ENCODE measurements at regions not wholly inside any gene's neighbourhood (a gene's known extent, or its start where the extent isn't known, plus 50 kb on each side); places are given as distances from the start of the nearest gene placed in this dataset.
A peak's percentile ranks its signal among the peaks of the same experiment; 100 is the strongest.

DNA sequence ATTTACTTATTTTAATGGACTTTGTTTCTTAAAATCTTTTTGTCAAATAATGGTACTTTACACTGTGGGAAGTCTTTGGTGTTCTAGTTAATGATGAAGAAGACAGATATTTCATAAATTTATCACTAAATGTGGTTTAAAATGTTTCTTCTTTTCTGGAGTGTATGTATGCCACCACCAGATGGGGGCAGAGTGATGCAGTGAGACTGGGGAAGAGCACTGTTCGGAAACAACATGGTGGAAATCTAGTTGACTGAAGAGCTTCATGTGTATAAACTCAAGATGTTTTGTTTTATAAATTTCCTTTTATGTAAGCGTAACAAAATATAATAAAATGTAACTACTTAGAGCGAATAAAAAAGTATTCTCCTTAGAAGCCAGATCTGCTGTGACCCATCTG lies 195.1 kb downstream of the KCNE4 start:
- H3K18ac ChIP-seq (ENCODE audit: low read depth, low read length) = no peak overlapping the region
- POLR2A ChIA-PET (ENCODE audit: unreplicated experiment) = no interaction called here
- H2AK5ac ChIP-seq (ENCODE audit: low read depth, low read length) = no peak overlapping the region
- H2AK9ac ChIP-seq (replicated peaks; ENCODE audit: low read depth, low read length, poor library complexity) = no peak overlapping the region
- no peak overlapping the region for H2BK5ac ChIP-seq (ENCODE audit: low read depth, low read length, poor library complexity, severe bottlenecking)
- no peak overlapping the region for H3K14ac ChIP-seq (replicated peaks; ENCODE audit: low read depth, low read length)
- no peaks in the 10 kb centered on the region for H3K27me3 ChIP-seq (ENCODE audit: control insufficient read depth, insufficient read depth, low read length)
- no peaks in the 10 kb centered on the region for H3K79me1 ChIP-seq (ENCODE audit: low read depth in 1 of 2, low read length in 2 of 2)
- no peaks in the 10 kb centered on the region for H3K36me3 ChIP-seq (ENCODE audit: control insufficient read depth, insufficient read depth, low read length)
- CTCF ChIA-PET = interaction anchor here (0.6 to 2.4 kb wide), 5 partner anchors 13 to 550 kb away, joined by 3 to 6 read pairs (median 5); partner anchors contain the start of gene SCG2
- no peak overlapping the region for H2BK15ac ChIP-seq (ENCODE audit: low read depth, low read length)
- intact Hi-C loops (cut with micrococcal nuclease) = loop anchor here (1.0 to 10.0 kb wide), 2 partner anchors 358 to 551 kb away; partner anchors contain the start of gene SCG2
- TF ChIP-seq, protein P1, sequence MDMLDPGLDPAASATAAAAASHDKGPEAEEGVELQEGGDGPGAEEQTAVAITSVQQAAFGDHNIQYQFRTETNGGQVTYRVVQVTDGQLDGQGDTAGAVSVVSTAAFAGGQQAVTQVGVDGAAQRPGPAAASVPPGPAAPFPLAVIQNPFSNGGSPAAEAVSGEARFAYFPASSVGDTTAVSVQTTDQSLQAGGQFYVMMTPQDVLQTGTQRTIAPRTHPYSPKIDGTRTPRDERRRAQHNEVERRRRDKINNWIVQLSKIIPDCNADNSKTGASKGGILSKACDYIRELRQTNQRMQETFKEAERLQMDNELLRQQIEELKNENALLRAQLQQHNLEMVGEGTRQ (IDR thresholded peaks at IDR 0.05; ENCODE audit: low read depth, low read length) = no peak
- TF ChIP-seq MXI1 (IDR thresholded peaks at IDR 0.05; ENCODE audit: borderline replicate concordance, low read depth, low read length) (no peak), CHD1 (IDR thresholded peaks at IDR 0.05; ENCODE audit: low read depth, low read length) (no peak), CTCF (conservative IDR thresholded peaks at IDR 0.05; ENCODE audit: low read depth, low read length) (peak; percentile 63), SMC3 (IDR thresholded peaks at IDR 0.05; ENCODE audit: low read depth, low read length) (peak; percentile 61), MAZ (IDR thresholded peaks at IDR 0.05; ENCODE audit: borderline replicate concordance, low read depth, low read length) (no peak), BHLHE40 (IDR thresholded peaks at IDR 0.05; ENCODE audit: low read depth, low read length) (no peak), MAFK (IDR thresholded peaks at IDR 0.05; ENCODE audit: low read depth, low read length) (no peak), NFE2L2 (IDR thresholded peaks at IDR 0.05; ENCODE audit: low read depth, low read length) (no peak), FOS (IDR thresholded peaks at IDR 0.05; ENCODE audit: low read depth, low read length) (no peak), RAD21 (IDR thresholded peaks at IDR 0.05; ENCODE audit: low read length) (peak; percentile 68), RFX5 (IDR thresholded peaks at IDR 0.05; ENCODE audit: low read depth, low read length) (no peak)
- no peaks in the 10 kb centered on the region for H3K9me1 ChIP-seq (ENCODE audit: insufficient read depth, low read length)
- no peak overlapping the region for H3K9ac ChIP-seq (ENCODE audit: low read depth, low read length)
- no peaks in the 10 kb centered on the region; the same call in 1 of the 2 replicates for H3K9me3 ChIP-seq (ENCODE audit: control insufficient read depth, insufficient read depth, low read length)
- BruUV-seq (replicated peaks) = no TSS peak
- H3K4me3 ChIP-seq (ENCODE audit: insufficient read depth, low read depth, low read length) = no peak overlapping the region
- no peaks in the 10 kb centered on the region for H4K20me1 ChIP-seq (ENCODE audit: insufficient read depth, low read length)
- H4K5ac ChIP-seq (ENCODE audit: low read depth, low read length) = no peak overlapping the region
- no peaks in the 10 kb centered on the region for H3K4me1 ChIP-seq (ENCODE audit: control insufficient read depth, insufficient read depth, low read length)
- no peak overlapping the region for H3K4ac ChIP-seq (ENCODE audit: low read depth, low read length)
- WGBS, 2 experiments (ENCODE audit: extremely low coverage in 2 of 2, insufficient read length in 1 of 2) = no CpG with 5 or more reads among the region's 3 CpGs
- dilution Hi-C loops (cut with HindIII; ENCODE audit: low sequenced_read_pairs, unreplicated experiment) = no loop called here
- no peak overlapping the region for H4K91ac ChIP-seq (ENCODE audit: insufficient read depth, low read depth, low read length)
- no peak overlapping the region for H4K8ac ChIP-seq (ENCODE audit: low read depth in 2 of 2, low read length in 2 of 2)
- H2BK20ac ChIP-seq (ENCODE audit: low read depth, low read length) = no peak overlapping the region
- no peak overlapping the region for H3K56ac ChIP-seq (ENCODE audit: extremely low read depth, insufficient read depth, low read length)
- H2BK120ac ChIP-seq (ENCODE audit: low read depth, low read length) = no peak overlapping the region
- in situ Hi-C loops (cut with MboI; ENCODE audit: low sequenced_read_pairs) = no loop called here
- ATAC-seq (ENCODE audit: low read depth) (peak; percentile 77), DNase-seq (peak; percentile 43)
- no peak overlapping the region for H3K4me2 ChIP-seq (ENCODE audit: low read depth, low read length)
- no peak overlapping the region for H2AFZ ChIP-seq (replicated peaks; ENCODE audit: low read length, poor library complexity)
- H3K27ac ChIP-seq (ENCODE audit: insufficient read depth, low read length) = no peak overlapping the region
- no peak overlapping the region for H3K23ac ChIP-seq (ENCODE audit: low read depth, low read length)

Measured in IMR-90 (cell line).